ENCODE measurements at regions not wholly inside any gene's neighbourhood (a gene's known extent, or its start where the extent isn't known, plus 50 kb on each side); places are given as distances from the start of the nearest gene placed in this dataset.

GRCh38 chr6:56378507-56378906 lies 131.1 kb upstream of the COL21A1 start:
- DNase-seq (ENCODE audit: low read depth in 2 of 2) = no peak

- DNase-seq (ENCODE audit: low read depth in 2 of 2) = no peak
Measured at GRCh38 chr6:56377295-56377694, 129.9 kb upstream of the COL21A1 start.

DNA sequence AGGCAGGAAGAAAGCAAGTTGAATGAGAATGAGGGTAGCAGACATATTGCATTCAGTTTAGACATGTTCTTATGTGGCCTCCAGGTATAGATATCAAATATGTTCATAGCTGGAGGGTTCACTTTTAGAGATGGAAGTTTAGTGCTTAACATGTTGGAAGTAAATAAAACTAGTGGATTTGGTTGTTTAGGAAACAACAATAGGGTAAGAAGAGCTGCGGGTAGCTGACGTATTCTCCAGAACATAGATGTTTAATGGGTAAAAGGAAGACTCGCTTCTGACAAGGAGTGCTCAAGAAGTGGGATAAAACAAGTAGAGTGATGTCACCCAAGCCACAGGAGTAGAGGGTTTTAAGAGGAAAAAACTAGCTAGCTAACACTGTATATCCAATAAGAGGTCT lies 128.4 kb upstream of the COL21A1 start:
- DNase-seq (ENCODE audit: low read depth in 2 of 2) = no peak

- DNase-seq (ENCODE audit: low read depth in 2 of 2) = no peak
Measured at GRCh38 chr6:56374841-56375369, 127.5 kb upstream of the COL21A1 start.

DNA sequence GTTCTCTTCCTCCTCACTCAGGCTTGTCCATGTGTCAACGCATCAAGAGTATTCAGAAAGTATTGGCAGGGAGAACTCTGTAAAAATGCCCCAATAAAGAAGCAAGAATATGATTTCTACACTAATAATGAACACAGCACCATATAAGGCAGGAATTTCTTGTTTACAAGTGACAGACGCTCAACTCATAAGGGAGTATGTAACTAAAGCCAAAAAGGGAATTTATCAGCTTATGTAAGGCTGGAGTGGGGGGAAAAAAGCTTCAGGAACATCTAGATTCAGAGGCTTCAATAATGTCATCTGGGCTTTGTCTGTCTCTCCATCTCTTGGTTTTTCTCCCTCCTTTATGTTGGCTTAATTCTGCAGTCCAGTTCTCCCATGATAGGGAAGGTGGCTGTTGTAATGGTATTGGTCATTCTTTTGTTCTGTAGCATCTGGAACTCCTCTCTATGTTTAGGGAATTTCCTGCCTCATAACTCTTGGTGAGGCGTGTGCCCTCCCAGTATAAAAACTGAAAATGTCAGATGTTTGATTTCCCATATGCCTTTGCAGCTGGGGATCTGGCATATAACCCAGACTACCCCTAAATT lies 125.1 kb upstream of the COL21A1 start:
- DNase-seq (ENCODE audit: low read depth in 2 of 2) = no peak

- DNase-seq (ENCODE audit: low read depth in 2 of 2) = no peak
Measured at GRCh38 chr6:56370561-56371211, 123.3 kb upstream of the COL21A1 start.

DNA sequence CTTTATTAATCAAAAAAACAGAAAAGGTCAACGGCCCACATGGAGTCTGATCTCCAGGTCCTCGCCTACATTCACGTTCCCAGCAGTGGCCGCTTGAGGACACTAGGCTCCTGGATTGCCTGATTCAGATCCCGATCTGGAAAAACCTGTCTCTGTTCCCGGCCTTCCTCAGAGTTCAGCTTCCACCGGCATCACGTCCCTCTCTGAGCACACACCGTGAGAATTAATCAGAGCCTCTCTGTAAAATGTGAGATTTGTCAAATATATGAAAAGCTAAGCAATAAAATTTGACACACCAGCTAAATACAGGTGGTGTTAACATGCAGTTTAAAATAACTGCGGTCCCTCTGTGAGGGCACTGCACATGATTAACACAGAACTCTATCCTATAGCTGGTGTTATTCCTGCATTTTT lies 122.8 kb upstream of the COL21A1 start:
- DNase-seq (ENCODE audit: low read depth in 2 of 2) = no peak

- no peak for DNase-seq (ENCODE audit: low read depth in 2 of 2)
Measured at GRCh38 chr6:56368491-56368890, 121.1 kb upstream of the COL21A1 start.

DNA sequence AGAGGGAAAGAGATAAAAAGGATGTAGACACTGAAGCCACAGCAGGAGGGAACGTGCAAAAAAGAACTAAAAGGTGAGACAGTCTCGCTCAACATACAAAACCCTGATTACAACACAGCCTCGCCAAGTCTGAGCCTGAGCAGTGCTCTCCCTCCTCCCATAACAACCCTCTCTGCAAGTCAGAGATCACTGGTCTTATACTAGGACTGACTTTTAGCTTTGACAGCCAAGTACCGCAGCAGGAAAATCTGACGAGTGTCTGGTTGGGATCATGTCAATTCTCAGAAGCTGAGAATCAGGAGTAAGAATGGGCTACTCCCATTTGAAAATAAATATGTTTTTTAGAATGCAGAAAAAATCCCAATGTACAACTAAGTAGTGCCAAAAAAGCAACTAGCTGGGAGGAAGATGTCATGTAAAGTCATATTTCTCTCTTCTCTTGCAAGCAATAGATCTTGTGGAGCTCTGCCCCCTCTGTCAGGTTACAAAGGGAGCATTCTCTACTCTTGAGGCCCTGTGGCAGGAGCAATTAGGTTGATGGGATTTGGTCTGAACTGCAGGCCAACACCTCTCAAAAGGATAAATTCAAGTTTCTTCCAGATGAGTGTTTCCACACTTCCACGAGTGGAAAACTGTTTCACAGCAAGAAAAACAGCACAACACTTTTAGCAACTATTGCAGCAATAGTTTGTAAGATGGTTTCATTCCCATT lies 118.9 kb upstream of the COL21A1 start:
- no peak for DNase-seq (ENCODE audit: low read depth in 2 of 2)

GRCh38 chr6:56364827-56365339 lies 117.5 kb upstream of the COL21A1 start:
- DNase-seq (ENCODE audit: low read depth in 2 of 2) = no peak

- DNase-seq (ENCODE audit: low read depth in 2 of 2) = no peak
Measured at GRCh38 chr6:56364431-56364826, 117.0 kb upstream of the COL21A1 start.

- DNase-seq (ENCODE audit: low read depth in 2 of 2) = no peak
Measured at GRCh38 chr6:56363796-56364430, 116.5 kb upstream of the COL21A1 start.

DNA sequence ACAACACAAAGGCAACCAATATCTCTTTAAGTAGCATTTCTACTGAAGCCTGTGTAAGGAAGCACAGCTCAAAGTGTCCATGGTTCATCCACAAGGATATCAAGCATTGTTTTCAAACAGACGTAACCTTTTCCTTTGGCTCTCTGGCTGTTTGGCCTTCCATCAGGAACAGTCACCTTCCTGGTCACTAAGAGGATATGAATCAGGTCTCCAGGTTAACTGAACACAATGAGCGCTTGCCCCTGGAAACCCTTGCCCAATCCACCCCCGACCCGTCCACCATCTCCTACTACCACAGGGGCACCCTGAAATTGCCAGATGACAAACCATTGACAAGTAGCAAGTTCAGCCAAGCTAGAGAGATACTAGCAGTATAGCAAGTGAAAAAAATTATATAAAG lies 114.4 kb upstream of the COL21A1 start:
- no peak for DNase-seq (ENCODE audit: low read depth in 2 of 2)

DNA sequence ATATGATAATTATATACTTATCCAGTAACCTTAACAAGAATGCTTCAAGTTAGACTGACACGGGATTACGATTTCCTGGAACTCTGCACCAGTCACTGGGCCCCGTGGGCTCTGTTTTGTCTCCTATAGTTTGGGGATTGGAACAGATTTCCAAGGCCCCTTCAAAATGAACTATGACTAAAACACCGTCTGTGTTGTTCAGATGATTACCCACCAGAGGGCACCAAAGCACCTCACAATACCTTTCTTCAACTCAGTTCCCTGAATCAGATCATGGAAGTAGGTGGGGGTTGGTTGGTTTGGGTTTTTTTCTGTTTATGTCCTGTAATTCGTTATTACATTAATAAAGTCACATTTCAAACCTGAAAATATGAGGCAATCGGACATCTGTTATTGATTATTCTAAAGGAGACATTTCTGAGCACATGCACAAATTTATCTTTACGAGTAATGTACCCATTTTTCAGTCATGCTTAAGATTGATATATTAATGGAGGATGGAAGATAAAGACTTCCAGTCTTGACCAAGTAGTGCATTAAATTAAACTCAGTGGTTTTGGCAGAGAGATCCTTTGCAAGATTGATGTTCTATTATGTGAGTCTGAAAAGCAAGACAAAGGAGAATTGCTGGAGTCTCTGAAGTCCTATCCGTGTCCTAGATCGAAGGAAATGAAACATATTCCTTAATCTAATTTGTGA lies 112.0 kb upstream of the COL21A1 start:
- DNase-seq (ENCODE audit: low read depth in 2 of 2) = peak; percentile 32 to 40

- DNase-seq (ENCODE audit: low read depth in 2 of 2) = no peak
Measured at GRCh38 chr6:56357616-56358373, 110.4 kb upstream of the COL21A1 start.

DNA sequence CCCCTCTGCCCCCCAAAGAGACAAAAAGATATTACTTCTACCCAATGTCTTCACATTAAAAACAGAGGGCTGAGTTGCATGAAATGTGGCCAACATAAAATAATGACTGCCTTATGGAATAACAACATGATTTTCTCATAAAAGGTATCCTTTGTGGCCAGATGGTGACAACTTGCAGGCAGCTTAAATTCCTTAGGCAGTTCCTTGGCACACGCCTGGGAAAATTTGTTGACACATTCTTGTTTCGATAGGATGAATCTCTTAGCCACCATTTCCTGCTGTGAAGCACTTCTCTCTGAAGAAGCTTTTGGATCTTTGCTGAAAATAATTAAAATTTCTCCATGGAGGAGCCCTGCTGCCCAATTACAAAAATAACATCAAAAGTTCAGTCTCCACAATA lies 109.0 kb upstream of the COL21A1 start:
- DNase-seq (ENCODE audit: low read depth in 2 of 2) = no peak

DNA sequence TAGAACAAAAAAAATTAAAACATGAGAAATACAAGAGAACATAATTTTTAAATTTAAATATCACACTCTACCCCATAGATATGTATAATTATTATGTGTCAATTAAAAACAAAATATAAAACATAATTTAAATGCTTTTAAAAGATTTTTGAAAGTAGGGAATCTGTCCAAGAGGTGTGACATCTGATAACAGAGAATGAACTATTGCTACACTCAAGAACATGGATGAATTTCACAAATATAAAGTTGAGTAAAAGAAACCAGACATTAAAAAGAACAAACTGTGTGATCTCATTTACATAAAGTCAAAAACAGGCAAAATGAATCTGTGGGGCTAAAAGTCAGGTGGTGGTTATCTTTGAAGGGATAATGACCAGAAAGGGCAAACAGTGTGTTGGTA lies 106.5 kb upstream of the COL21A1 start:
- DNase-seq (ENCODE audit: low read depth in 2 of 2) = no peak

DNA sequence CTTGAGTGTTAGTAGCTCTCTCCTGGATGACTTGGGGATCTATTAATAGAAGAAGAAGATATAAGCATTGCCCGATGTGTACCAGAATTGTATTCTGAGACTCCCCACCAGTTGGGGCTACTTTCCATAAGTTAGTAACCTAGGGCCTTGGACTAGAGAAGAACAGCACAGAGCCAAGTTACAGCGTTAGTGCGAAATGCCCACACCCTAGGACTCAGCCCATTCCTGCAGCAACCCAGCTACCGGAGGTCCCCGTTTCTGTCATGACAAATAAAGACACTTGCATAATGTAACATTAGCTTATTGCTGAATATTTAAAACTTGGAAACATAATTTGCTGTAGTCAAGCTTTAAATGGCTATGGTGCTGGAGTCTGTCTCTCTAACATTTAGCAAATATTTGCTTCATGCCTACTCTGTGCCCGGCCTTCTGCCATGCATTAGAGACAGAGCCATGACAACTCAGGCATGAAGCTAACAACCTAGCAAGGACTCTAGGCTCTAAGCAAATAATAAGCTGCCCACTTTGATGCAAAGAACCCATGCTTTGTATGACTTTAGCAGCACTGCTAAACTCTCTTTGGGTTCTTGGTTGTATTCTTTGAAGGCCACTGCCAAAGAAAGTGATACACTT lies 103.4 kb upstream of the COL21A1 start:
- no peak for DNase-seq (ENCODE audit: low read depth in 2 of 2)

DNA sequence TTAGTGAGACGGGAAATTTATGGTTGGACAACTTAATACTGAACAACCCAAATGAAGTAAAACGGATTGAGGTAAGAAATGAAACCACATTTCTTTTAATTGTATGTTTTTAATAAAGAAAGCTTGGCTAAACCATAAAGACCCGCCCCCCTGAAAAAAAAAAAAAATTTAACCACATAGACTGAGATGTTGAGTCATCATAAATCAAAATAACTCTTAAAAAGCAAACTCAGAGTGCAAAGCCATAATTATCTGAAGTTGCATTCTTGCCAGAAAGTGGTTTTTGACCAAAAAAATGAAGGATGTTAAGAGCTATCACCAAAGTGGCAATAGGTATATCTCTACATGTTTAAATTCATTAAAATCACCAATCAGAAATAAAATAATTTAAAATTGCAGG lies 101.8 kb upstream of the COL21A1 start:
- no peak for DNase-seq (ENCODE audit: low read depth in 2 of 2)

GRCh38 chr6:56348578-56348977 lies 101.2 kb upstream of the COL21A1 start:
- DNase-seq (ENCODE audit: low read depth in 2 of 2) = no peak
